Activated B cell treated with CpG ODN at 0.5 μM for 24 hours (primary cell): ENCODE measurements at regions not wholly inside any gene's neighbourhood (a gene's known extent, or its start where the extent isn't known, plus 50 kb on each side); places are given as distances from the start of the nearest gene placed in this dataset.

ENCODE experiments used
- ATAC-seq: fragments of 200-7000 bp; cut with Tn5 transposase; one replicate; pipeline ENCODE4 v1.10.0; 2021; ENCODE audit warnings: low read depth, mild to moderate bottlenecking, moderate library complexity
- CTCF ChIA-PET: fragments of 350-600 bp; sonication (Branson Sonifier 250); formaldehyde crosslinking; loops from one replicate; lab custom pipeline; 2021; ENCODE audit warnings: antibody characterized with exemption; lab: Charles Lee
- POLR2A ChIA-PET: fragments of 350-600 bp; sonication (Branson Sonifier 250); formaldehyde crosslinking; loops from one replicate; lab custom pipeline; 2021; ENCODE audit warnings: antibody characterized with exemption; lab: Charles Lee
- DNase-seq: peaks from one replicate; pipeline ENCODE4 v3.0.0; 2022
- H3K27ac Mint-ChIP-seq: one replicate; pipeline ENCODE4 v1.8.0; 2020; ENCODE audit warnings: mixed read lengths
- H3K27me3 Mint-ChIP-seq: one replicate; pipeline ENCODE4 v1.8.0; 2021; ENCODE audit warnings: mixed read lengths
- H3K36me3 Mint-ChIP-seq: one replicate; pipeline ENCODE4 v1.8.0; 2021; ENCODE audit warnings: low read depth, mixed read lengths
- H3K4me1 Mint-ChIP-seq: one replicate; pipeline ENCODE4 v1.8.0; 2021; ENCODE audit warnings: mixed read lengths
- H3K4me3 Mint-ChIP-seq: one replicate; pipeline ENCODE4 v1.8.0; 2020; ENCODE audit warnings: mild to moderate bottlenecking, mixed read lengths
- H3K9me3 Mint-ChIP-seq: one replicate; pipeline ENCODE4 v1.8.0; 2020; ENCODE audit warnings: mixed read lengths
- intact Hi-C: fragments of 100-400 bp; cut with micrococcal nuclease; formaldehyde crosslinking; loops from one replicate; pipeline ENCODE4 v1.15.1; 2024
- TF ChIP-seq, protein P1 (sequence below): fragments of 200-600 bp; IDR thresholded peaks from one replicate; pipeline ENCODE4 v1.8.0; 2022; ENCODE audit warnings: antibody characterized with exemption, mild to moderate bottlenecking

DNA sequence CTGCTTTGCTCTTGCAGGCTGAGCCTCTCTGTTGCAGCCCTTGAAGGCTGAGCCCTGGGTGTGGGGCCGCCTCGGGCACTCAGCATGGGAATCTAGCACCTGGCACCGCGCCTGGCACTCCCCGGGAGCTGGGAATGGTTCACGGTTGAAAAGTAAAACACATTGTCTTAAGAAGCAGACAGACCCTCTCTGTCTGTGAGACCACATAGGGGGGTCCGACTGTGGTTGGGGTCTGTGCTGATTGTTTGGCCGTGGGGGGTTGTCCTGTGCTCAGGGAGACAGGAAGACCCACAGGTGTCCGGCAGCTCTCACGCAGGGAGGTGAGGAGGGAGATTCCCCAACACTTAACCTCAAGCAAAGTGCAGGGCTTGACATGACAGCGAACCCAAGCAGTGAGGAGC is 64.8 kb downstream of the SOX1 start:
- POLR2A ChIA-PET, result no interaction called here

DNA sequence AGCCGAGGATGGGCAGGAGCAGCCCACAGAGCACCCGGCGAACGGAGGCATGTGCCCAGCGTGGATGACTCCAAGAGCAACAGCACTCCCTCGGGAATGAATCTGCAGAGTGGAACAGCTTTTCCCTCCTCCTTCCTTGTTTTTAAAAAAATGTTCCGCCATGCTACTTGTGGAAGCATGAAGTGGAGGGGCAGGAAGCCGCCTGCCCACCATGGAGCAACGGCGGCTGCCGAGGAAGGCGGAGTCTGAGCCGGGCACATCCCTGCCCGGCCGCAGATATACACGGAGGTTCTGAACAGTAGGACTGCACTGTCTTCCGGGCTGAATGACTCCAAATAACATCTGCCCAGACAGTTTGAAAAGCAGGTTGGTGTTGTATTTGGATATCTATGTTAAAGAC is 65.2 kb downstream of the SOX1 start:
- no peaks in the 10 kb centered on the region for H3K4me1 Mint-ChIP-seq
- ATAC-seq (no peak), DNase-seq (no peak)
- ChIA-PET CTCF (no interaction called here), POLR2A (no interaction called here)
- no peaks in the 10 kb centered on the region for H3K27me3 Mint-ChIP-seq
- H3K4me3 Mint-ChIP-seq, result no peak overlapping the region
- TF ChIP-seq, protein P1, sequence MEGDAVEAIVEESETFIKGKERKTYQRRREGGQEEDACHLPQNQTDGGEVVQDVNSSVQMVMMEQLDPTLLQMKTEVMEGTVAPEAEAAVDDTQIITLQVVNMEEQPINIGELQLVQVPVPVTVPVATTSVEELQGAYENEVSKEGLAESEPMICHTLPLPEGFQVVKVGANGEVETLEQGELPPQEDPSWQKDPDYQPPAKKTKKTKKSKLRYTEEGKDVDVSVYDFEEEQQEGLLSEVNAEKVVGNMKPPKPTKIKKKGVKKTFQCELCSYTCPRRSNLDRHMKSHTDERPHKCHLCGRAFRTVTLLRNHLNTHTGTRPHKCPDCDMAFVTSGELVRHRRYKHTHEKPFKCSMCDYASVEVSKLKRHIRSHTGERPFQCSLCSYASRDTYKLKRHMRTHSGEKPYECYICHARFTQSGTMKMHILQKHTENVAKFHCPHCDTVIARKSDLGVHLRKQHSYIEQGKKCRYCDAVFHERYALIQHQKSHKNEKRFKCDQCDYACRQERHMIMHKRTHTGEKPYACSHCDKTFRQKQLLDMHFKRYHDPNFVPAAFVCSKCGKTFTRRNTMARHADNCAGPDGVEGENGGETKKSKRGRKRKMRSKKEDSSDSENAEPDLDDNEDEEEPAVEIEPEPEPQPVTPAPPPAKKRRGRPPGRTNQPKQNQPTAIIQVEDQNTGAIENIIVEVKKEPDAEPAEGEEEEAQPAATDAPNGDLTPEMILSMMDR, result no peak
- no peaks in the 10 kb centered on the region for H3K9me3 Mint-ChIP-seq
- no peak overlapping the region for H3K27ac Mint-ChIP-seq
- intact Hi-C loops, result no loop called here
- no peaks in the 10 kb centered on the region for H3K36me3 Mint-ChIP-seq

More for the DNA sequence above, 64.8 kb downstream of the SOX1 start:
- Mint-ChIP-seq H3K36me3 (no peaks in the 10 kb centered on the region), H3K27me3 (no peaks in the 10 kb centered on the region), H3K27ac (no peak overlapping the region), H3K9me3 (no peaks in the 10 kb centered on the region), H3K4me1 (no peaks in the 10 kb centered on the region), H3K4me3 (no peak overlapping the region)
- intact Hi-C loops, result no loop called here
- CTCF ChIA-PET, result no interaction called here
- ATAC-seq, result no peak
- TF ChIP-seq, protein P1, result no peak
- DNase-seq, result no peak

DNA sequence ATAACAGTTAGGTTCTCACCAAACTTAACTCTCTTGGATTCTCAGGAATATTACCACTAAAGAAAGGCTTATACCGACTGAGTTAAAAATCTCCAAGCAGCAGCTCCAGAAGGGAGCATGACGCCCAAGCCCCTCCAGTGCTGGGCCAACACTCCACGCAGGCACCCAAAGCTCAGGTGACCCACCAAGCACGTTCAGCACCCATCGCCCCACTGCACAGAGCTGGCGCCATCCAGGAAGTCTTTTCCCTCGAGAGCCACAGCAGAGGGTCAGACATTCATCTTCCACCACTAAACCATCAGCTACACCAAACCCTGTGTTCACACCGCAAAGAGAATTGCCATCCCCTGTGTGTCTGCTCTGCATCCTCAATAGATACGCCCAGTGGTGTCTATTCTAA is 65.7 kb downstream of the SOX1 start:
- TF ChIP-seq, protein P1, result no peak
- POLR2A ChIA-PET, result no interaction called here
- H3K27me3 Mint-ChIP-seq, result no peaks in the 10 kb centered on the region
- CTCF ChIA-PET, result no interaction called here
- H3K4me3 Mint-ChIP-seq, result no peak overlapping the region
- intact Hi-C loops, result no loop called here
- H3K4me1 Mint-ChIP-seq, result no peaks in the 10 kb centered on the region
- no peak overlapping the region for H3K27ac Mint-ChIP-seq
- ATAC-seq (no peak), DNase-seq (no peak)
- no peaks in the 10 kb centered on the region for H3K9me3 Mint-ChIP-seq
- no peaks in the 10 kb centered on the region for H3K36me3 Mint-ChIP-seq

DNA sequence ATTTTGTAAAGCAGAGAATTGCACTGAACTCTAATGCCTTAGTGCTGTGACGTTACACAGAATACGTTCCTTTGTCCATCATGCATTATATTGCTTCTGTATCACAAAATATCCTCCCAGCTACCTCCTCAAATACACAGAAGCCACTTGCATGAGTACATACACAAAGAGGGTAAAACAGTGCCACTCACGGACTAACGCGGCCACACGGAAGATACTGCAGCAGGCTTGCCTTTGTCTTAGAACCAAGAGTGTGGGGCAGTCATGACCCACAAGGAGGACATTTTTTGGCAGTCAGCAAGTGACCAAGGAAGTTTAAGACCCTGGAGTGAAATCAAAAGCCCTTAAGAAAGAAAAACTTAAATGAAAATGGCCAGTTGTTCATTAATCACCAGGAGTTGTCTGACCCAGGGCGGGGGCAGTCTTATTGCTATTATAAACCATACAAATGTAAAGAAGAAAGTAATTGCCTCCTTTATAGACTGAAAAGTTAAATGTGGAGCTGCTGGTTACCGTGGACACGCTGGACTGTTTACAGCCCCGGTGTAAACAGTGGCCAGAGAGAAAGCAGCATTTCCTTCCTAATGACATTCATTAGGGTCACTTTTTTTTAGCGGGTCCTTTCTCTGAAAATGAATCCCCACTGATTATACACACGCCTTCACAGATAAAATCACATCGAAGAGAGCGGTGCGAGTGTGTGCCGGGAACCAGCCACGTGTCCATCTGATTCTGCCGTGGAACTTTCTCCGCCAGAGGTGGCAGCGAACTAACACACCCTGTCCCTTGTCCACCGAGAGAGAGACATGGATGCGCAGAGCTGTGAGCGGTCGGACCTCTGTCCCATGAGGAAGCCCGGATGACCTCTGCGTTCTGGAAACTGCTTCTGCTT is 66.8 kb downstream of the SOX1 start:
- intact Hi-C loops, result no loop called here
- H3K4me3 Mint-ChIP-seq, result no peak overlapping the region
- H3K27me3 Mint-ChIP-seq, result no peaks in the 10 kb centered on the region
- no peaks in the 10 kb centered on the region for H3K36me3 Mint-ChIP-seq
- no peak overlapping the region for H3K27ac Mint-ChIP-seq
- ChIA-PET CTCF (no interaction called here), POLR2A (no interaction called here)
- TF ChIP-seq, protein P1, result no peak
- no peaks in the 10 kb centered on the region for H3K9me3 Mint-ChIP-seq
- DNase-seq (no peak), ATAC-seq (no peak)
- no peaks in the 10 kb centered on the region for H3K4me1 Mint-ChIP-seq

DNA sequence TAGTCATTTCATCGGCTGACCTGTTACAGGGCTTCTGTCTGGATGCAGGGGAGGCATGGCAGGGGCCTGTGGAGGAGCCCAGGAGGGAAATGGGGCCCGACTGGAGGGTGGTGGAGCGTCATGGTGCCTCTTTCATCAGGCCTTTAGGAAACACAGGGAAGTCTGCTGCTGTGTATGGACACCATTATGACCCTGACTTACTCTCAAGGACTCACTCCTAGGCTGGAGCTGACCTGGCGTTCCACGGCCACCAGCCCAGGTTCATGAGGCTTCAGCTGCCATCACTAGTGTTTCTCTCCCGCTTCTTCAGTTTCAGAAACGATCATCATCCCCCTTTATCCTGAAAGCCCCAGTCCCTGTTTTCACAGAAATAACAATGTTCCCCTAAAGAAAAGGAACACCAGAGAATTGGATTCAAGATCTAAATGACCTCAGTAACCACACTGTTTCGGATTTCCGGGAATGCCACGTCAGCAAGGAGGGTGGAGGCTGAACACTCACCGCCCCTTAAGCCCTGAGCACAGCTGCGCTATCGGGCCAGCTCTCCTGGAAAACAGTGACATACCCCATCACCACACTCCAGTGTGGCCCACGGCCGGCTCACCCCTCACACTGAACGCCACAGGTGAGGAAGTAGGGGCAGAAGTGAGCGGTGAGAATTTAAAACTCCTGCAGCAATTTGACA is 67.6 kb downstream of the SOX1 start:
- intact Hi-C loops, result no loop called here
- TF ChIP-seq, protein P1, result no peak
- Mint-ChIP-seq H3K27ac (no peak overlapping the region), H3K27me3 (no peaks in the 10 kb centered on the region), H3K4me3 (no peak overlapping the region), H3K4me1 (no peaks in the 10 kb centered on the region), H3K9me3 (no peaks in the 10 kb centered on the region), H3K36me3 (no peaks in the 10 kb centered on the region)
- ChIA-PET CTCF (no interaction called here), POLR2A (no interaction called here)
- no peak for ATAC-seq
- DNase-seq, result no peak
